GM13976 (cell line): ENCODE measurements at regions not wholly inside any gene's neighbourhood (a gene's known extent, or its start where the extent isn't known, plus 50 kb on each side); places are given as distances from the start of the nearest gene placed in this dataset.

ENCODE experiments used
- DNase-seq: peaks from one replicate; pipeline ENCODE4 v3.0.0; 2012; ENCODE audit warnings: low spot score
- in situ Hi-C: fragments of 300-500 bp; cut with MboI; formaldehyde crosslinking; loops from one replicate; pipeline ENCODE4 v1.12.0; 2022; ENCODE audit warnings: low sequenced_read_pairs, mixed read lengths, inconsistent platforms; ENCODE audit not compliant: unreplicated experiment
- TF ChIP-seq, protein P1 (sequence below): IDR thresholded peaks from 2 replicates; pipeline ENCODE4 v1.5.1; 2012; ENCODE audit warnings: borderline replicate concordance, mild to moderate bottlenecking; ENCODE audit not compliant: insufficient read depth; ENCODE audit errors: extremely low read depth, missing control alignments, control extremely low read depth

DNA sequence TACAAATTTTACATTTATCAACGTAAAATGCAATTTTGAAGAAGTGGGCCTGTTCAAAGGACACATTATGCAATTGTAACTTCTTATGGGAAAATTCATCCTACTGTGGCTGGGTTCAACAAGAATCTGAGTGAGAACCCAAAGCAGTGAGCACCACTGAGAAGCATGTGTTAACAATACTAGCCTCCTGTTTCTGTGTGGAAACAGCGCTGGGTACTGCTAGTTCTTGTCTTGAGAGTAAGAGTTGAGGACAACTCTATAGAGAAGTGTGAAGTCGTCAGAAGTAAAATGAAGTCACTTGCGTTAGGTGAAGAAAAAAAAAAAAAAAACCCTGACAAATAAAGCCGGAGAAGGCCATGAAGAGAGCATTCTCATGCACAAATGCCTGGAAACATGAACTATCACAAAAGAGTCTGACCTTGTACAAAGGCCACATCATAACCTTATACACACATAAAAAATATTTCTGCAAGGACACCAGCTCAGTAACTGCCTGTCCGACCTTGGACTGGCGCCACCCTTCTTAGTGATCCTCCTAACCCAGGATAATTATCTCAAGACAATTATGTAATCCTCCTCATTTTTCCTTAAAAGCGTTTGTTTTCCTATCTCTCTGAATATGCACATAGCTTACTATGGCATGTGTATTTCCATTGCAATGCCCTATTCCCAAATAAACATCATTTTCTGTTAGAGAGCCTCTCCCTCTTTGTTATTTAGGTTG, 554.9 kb downstream of the HTR7 start:
- in situ Hi-C loops, result no loop called here
- TF ChIP-seq, protein P1, sequence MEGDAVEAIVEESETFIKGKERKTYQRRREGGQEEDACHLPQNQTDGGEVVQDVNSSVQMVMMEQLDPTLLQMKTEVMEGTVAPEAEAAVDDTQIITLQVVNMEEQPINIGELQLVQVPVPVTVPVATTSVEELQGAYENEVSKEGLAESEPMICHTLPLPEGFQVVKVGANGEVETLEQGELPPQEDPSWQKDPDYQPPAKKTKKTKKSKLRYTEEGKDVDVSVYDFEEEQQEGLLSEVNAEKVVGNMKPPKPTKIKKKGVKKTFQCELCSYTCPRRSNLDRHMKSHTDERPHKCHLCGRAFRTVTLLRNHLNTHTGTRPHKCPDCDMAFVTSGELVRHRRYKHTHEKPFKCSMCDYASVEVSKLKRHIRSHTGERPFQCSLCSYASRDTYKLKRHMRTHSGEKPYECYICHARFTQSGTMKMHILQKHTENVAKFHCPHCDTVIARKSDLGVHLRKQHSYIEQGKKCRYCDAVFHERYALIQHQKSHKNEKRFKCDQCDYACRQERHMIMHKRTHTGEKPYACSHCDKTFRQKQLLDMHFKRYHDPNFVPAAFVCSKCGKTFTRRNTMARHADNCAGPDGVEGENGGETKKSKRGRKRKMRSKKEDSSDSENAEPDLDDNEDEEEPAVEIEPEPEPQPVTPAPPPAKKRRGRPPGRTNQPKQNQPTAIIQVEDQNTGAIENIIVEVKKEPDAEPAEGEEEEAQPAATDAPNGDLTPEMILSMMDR, result no peak
- no peak for DNase-seq

DNA sequence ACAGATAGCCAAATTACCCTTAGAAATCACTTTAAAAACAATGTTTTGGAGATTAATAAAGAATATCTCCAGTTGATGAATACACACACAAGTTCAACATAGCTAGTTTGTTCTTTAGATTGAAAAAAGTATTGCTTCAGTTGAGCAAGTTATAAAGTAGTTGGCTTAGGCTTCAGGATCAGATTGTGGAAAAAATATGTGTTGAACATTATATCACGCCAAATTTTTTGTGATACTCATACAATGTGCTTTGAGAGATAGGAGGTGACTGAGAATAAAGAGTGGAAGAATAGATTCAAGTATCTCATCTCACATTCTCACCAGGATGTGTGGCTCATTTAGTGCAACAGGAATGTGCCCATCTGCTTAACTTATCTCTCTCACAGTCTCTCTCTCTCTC, 553.3 kb downstream of the HTR7 start:
- DNase-seq, result no peak
- TF ChIP-seq, protein P1, result no peak
- in situ Hi-C loops, result no loop called here

DNA sequence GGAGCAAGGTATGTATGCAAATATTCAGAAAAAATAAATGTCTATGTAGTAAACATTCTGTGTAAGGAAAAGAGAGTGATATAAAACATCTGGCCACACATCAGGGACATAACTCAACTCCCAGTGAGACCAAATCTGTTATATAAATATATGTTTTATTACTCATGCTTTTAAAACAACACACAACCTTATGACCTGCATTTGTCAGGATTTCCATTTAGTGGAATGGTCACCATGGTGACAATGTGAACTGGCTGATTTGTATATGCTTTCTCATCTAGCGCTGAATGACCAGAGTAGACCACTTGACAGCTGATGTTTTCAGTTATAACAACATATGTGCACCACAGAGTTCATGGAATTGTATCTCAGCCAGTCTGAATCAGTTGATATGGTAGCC, 551.7 kb downstream of the HTR7 start:
- in situ Hi-C loops, result no loop called here
- TF ChIP-seq, protein P1, result no peak

DNA sequence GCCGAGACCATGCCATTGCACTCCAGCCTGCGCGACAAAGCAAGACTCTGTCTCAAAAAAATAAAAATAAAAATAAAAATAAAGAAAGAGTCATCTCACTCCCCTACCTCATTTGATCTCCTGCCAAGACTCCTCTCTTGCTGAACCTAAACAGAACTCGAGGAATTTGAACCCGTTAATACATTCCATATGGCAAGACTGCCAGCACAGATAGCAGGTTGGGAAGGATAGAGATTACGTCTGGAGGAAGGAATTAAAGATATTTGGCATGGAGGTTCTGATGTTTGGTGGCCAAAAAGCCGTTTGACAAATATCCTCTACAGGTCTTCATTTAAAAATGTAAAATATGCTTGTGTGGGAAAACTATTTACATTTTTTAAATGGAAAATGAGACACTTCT, 549.6 kb downstream of the HTR7 start:
- TF ChIP-seq, protein P1, result no peak
- in situ Hi-C loops, result no loop called here
- no peak for DNase-seq

More for the DNA sequence above, 551.7 kb downstream of the HTR7 start:
- DNase-seq, result no peak

DNA sequence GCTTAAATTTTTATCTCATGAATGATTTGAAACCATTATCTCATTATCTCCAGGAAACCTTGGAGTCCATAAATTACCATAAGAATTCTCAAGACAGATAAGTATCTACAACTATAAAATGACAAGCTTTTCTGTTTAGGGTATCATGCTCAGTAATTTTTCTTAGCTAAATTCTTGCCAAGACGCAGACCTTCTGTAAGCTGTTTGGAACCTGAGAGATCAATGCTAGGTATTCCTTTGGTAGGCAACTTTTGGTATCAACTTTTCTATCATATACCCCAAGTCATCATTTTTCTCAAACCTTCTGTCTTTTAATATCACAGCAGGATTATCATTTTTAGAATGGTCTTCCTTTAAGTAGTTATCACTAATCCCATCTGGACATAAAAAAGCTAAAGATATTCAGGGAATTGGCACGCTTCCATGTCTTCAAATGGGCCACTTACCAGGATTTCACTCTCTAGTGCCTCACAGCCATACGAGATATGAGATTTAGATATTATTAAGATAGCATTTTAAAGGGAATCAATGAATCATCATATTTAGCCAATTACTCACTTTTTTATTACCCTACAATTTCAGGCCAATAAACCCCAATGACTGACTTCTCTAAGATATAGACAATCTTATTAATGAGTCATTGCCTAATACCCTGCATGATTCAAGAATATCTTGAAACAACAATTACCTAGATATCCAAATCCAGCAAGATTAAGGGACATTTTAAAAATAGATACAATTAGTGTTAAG, 544.1 kb downstream of the HTR7 start:
- in situ Hi-C loops, result no loop called here
- TF ChIP-seq, protein P1, result no peak
- DNase-seq, result no peak

DNA sequence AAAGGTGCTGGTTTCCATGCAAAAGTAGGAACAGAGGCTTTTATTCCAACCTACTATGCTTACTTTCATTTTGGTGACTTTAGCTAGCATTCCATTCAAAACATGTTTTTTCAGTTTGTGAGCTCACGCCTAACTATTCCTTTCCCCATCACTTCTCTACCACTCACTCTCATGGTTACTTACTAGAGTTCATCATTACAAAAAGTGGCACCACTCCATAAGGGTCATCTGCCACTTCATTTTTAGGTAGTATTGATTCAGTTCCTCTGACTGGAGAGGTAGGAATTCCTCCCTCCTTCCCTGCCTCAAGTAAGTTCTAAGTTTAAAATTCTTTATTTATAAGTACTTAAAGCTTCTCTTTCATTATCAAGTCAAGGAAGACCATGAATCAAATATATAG, 543.1 kb downstream of the HTR7 start:
- DNase-seq, result no peak
- in situ Hi-C loops, result no loop called here
- TF ChIP-seq, protein P1, result no peak
